ENCODE measurements at regions not wholly inside any gene's neighbourhood (a gene's known extent, or its start where the extent isn't known, plus 50 kb on each side); places are given as distances from the start of the nearest gene placed in this dataset.

DNA sequence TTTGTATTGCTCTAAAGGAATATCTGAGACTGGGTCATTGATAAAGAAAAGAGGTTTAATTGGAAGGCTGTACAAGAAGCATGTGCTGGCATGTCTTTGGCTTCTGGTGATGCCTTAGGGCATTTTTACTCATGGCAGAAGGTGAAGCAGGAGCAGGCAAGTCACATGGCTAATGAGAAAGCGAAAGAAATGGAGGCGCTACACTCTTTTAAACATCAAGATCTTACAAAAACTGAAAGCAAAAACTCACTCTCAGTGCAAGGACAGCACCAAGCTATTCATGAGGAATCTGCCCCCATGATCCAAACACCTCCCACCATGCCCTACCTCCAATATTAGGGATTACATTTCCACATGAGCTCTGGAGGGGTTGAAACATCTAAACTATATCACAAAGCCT is 1458.8 kb upstream of the ACO1 start:
- Histone ChIP-seq H2AFZ (ENCODE audit: low read depth, low read length, poor library complexity, severe bottlenecking) (no peak overlapping the region), H3K9me3 (ENCODE audit: control insufficient read depth in 1 of 2, insufficient read depth in 1 of 2, low read depth in 1 of 2, low read length in 2 of 2) (no peaks in the 10 kb centered on the region), H3K36me3 (ENCODE audit: control insufficient read depth in 1 of 2, insufficient read depth in 2 of 2, low read length in 2 of 2) (no peaks in the 10 kb centered on the region), H4K20me1 (ENCODE audit: insufficient read depth) (no peaks in the 10 kb centered on the region), H3K4me2 (ENCODE audit: low read length) (no peak overlapping the region), H3K79me2 (ENCODE audit: insufficient read depth, low read length) (no peaks in the 10 kb centered on the region), H3K27ac (ENCODE audit: low read depth, low read length) (no peak overlapping the region), H3K9me2 (ENCODE audit: insufficient read depth) (no peaks in the 10 kb centered on the region), H3K4me3 (replicated peaks in 1 of 2; ENCODE audit: low read depth in 1 of 2, low read length in 2 of 2) (no peak overlapping the region), H3K9ac (ENCODE audit: low read length) (no peak overlapping the region), H3K4me1 (ENCODE audit: control insufficient read depth in 1 of 2, insufficient read depth in 2 of 2, low read length in 2 of 2) (no peaks in the 10 kb centered on the region), H3K27me3 (ENCODE audit: insufficient read depth, low read length) (no peaks in the 10 kb centered on the region)
- ChIA-PET CTCF (no interaction called here), RAD21 (ENCODE audit: low non-redundant PET in 1 of 2, low total read pairs in 2 of 2, uncharacterized antibody in 2 of 2, unreplicated experiment in 2 of 2) (no interaction called here), POLR2A (no interaction called here)
- ATAC-seq = no peak
- no TSS peak for BruUV-seq (replicated peaks)
- no peak for DNase-seq (ENCODE audit: low read depth, low spot score)
- intact Hi-C loops (cut with micrococcal nuclease) = no loop called here
- TF ChIP-seq EZH2phosphoT487 (IDR thresholded peaks at IDR 0.05; ENCODE audit: borderline replicate concordance) (no peak), JUND (IDR thresholded peaks at IDR 0.05) (no peak), SIN3A (IDR thresholded peaks at IDR 0.05; ENCODE audit: low read depth) (no peak), EZH2 (IDR thresholded peaks at IDR 0.05) (no peak), YY1 (IDR thresholded peaks at IDR 0.05; ENCODE audit: extremely low read depth, insufficient replicate concordance, low read depth, low read length) (no peak)

GRCh38 chr9:30928045-30928444 is 1456.4 kb upstream of the ACO1 start:
- Histone ChIP-seq H3K9me3 (ENCODE audit: control insufficient read depth in 1 of 2, insufficient read depth in 1 of 2, low read depth in 1 of 2, low read length in 2 of 2) (no peaks in the 10 kb centered on the region), H3K9ac (ENCODE audit: low read length) (no peak overlapping the region), H3K27ac (ENCODE audit: low read depth, low read length) (no peak overlapping the region), H3K27me3 (ENCODE audit: insufficient read depth, low read length) (no peaks in the 10 kb centered on the region), H3K79me2 (ENCODE audit: insufficient read depth, low read length) (no peaks in the 10 kb centered on the region), H3K4me1 (ENCODE audit: control insufficient read depth in 1 of 2, insufficient read depth in 2 of 2, low read length in 2 of 2) (no peaks in the 10 kb centered on the region), H3K9me2 (ENCODE audit: insufficient read depth) (no peaks in the 10 kb centered on the region), H3K4me2 (ENCODE audit: low read length) (no peak overlapping the region), H3K4me3 (replicated peaks in 1 of 2; ENCODE audit: low read depth in 1 of 2, low read length in 2 of 2) (no peak overlapping the region), H2AFZ (ENCODE audit: low read depth, low read length, poor library complexity, severe bottlenecking) (no peak overlapping the region), H4K20me1 (ENCODE audit: insufficient read depth) (no peaks in the 10 kb centered on the region), H3K36me3 (ENCODE audit: control insufficient read depth in 1 of 2, insufficient read depth in 2 of 2, low read length in 2 of 2) (no peaks in the 10 kb centered on the region)
- RAD21 ChIA-PET (ENCODE audit: low non-redundant PET in 1 of 2, low total read pairs in 2 of 2, uncharacterized antibody in 2 of 2, unreplicated experiment in 2 of 2) = no interaction called here
- no peak for DNase-seq (ENCODE audit: low read depth, low spot score)
- TF ChIP-seq SRF (IDR thresholded peaks at IDR 0.05; ENCODE audit: low read depth) = no peak
- no peak for TF ChIP-seq EZH2phosphoT487 (IDR thresholded peaks at IDR 0.05; ENCODE audit: borderline replicate concordance)
- TF ChIP-seq EGR1 (IDR thresholded peaks at IDR 0.05; ENCODE audit: low read depth) = no peak
- TF ChIP-seq TCF7L2 (IDR thresholded peaks at IDR 0.05; ENCODE audit: borderline replicate concordance, extremely low read depth, insufficient read depth, insufficient read length) = no peak
- no peak for TF ChIP-seq ZNF274 (IDR thresholded peaks at IDR 0.05; ENCODE audit: low read depth, low read length)
- TF ChIP-seq RAD21 (IDR thresholded peaks at IDR 0.05; ENCODE audit: low read depth) = no peak
- TF ChIP-seq, protein P1, sequence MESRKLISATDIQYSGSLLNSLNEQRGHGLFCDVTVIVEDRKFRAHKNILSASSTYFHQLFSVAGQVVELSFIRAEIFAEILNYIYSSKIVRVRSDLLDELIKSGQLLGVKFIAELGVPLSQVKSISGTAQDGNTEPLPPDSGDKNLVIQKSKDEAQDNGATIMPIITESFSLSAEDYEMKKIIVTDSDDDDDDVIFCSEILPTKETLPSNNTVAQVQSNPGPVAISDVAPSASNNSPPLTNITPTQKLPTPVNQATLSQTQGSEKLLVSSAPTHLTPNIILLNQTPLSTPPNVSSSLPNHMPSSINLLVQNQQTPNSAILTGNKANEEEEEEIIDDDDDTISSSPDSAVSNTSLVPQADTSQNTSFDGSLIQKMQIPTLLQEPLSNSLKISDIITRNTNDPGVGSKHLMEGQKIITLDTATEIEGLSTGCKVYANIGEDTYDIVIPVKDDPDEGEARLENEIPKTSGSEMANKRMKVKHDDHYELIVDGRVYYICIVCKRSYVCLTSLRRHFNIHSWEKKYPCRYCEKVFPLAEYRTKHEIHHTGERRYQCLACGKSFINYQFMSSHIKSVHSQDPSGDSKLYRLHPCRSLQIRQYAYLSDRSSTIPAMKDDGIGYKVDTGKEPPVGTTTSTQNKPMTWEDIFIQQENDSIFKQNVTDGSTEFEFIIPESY (IDR thresholded peaks at IDR 0.05; ENCODE audit: extremely low read depth, insufficient replicate concordance, low read length) = no peak
- TF ChIP-seq, protein P2, sequence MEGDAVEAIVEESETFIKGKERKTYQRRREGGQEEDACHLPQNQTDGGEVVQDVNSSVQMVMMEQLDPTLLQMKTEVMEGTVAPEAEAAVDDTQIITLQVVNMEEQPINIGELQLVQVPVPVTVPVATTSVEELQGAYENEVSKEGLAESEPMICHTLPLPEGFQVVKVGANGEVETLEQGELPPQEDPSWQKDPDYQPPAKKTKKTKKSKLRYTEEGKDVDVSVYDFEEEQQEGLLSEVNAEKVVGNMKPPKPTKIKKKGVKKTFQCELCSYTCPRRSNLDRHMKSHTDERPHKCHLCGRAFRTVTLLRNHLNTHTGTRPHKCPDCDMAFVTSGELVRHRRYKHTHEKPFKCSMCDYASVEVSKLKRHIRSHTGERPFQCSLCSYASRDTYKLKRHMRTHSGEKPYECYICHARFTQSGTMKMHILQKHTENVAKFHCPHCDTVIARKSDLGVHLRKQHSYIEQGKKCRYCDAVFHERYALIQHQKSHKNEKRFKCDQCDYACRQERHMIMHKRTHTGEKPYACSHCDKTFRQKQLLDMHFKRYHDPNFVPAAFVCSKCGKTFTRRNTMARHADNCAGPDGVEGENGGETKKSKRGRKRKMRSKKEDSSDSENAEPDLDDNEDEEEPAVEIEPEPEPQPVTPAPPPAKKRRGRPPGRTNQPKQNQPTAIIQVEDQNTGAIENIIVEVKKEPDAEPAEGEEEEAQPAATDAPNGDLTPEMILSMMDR (IDR thresholded peaks at IDR 0.05 in 2 of 3, conservative IDR thresholded peaks at IDR 0.05 in 1 of 3; ENCODE audit: borderline replicate concordance in 1 of 3, insufficient read depth in 1 of 3, low read depth in 2 of 3, low read length in 2 of 3) = no peak
- no peak for TF ChIP-seq FOSL1 (IDR thresholded peaks at IDR 0.05; ENCODE audit: low read depth)
- no peak for TF ChIP-seq MAX (IDR thresholded peaks at IDR 0.05)
- no peak for TF ChIP-seq CBX3 (IDR thresholded peaks at IDR 0.05; ENCODE audit: low read depth)
- TF ChIP-seq YY1 (IDR thresholded peaks at IDR 0.05; ENCODE audit: extremely low read depth, insufficient replicate concordance, low read depth, low read length) = no peak
- no peak for TF ChIP-seq SP1 (IDR thresholded peaks at IDR 0.05; ENCODE audit: low read depth)
- POLR2A ChIA-PET = no interaction called here
- no TSS peak for BruUV-seq (replicated peaks)
- ATAC-seq = no peak
- intact Hi-C loops (cut with micrococcal nuclease) = no loop called here
- CTCF ChIA-PET = no interaction called here
